BJ (cell line): ENCODE measurements at regions not wholly inside any gene's neighbourhood (a gene's known extent, or its start where the extent isn't known, plus 50 kb on each side); places are given as distances from the start of the nearest gene placed in this dataset.

Experiments
- CTCF ChIA-PET: fragments of 350-600 bp; formaldehyde crosslinking; extraction: SDS; loops from one replicate; lab custom pipeline; 2021; ENCODE audit warnings: antibody characterized with exemption, inconsistent platforms; lab: Yijun Ruan, JAX
- POLR2A ChIA-PET: fragments of 300-600 bp; sonication (Branson Sonifier 250); formaldehyde crosslinking; extraction: SDS; loops from one replicate; lab custom pipeline; 2021; ENCODE audit warnings: antibody characterized with exemption; lab: Charles Lee
- DNase-seq: peaks from one replicate; pipeline ENCODE4 v3.0.0-alpha.2; 2011; ENCODE audit warnings: low read depth
- H3K27me3 ChIP-seq: 2 replicates; pipeline ENCODE4 v1.6.0; 2011; ENCODE audit warnings: low read length; ENCODE audit not compliant: control insufficient read depth, insufficient read depth
- H3K36me3 ChIP-seq: 2 replicates; pipeline ENCODE4 v1.5.1; 2011; ENCODE audit warnings: low read length; ENCODE audit not compliant: control insufficient read depth, insufficient read depth
- H3K4me3 ChIP-seq: 2 replicates; pipeline ENCODE4 v1.5.1; 2011; ENCODE audit warnings: low read depth, mild to moderate bottlenecking, control low read depth, low read length
- TF ChIP-seq, protein P1 (sequence below): IDR thresholded peaks from 2 replicates; pipeline ENCODE4 v1.5.1; 2011; ENCODE audit warnings: low read depth, mild to moderate bottlenecking, control low read depth, inconsistent platforms, low read length, moderate library complexity; ENCODE audit not compliant: insufficient read depth

DNA sequence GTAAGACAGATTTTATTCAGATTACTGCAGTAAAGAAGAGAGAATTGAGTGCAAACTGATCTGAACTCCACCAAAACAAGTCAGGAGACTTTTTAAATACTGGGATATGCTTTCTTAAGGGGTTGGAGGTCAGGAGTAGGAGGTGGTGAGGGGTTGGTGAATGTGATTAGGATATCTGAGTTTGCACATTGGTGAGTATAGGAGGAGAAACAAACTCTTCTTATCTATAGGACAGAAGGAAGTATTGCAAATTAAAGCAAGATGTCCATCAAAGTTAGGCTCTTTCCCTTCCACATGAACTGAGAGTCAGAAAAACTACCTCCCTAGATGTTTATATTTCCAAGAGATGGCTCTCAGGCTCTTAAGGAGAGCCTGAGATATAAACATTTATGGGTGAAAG, 114.6 kb upstream of the HTR1E start:
- no peaks in the 10 kb centered on the region for H3K27me3 ChIP-seq
- ChIA-PET POLR2A (no interaction called here), CTCF (no interaction called here)
- no peaks in the 10 kb centered on the region for H3K36me3 ChIP-seq
- no peak for DNase-seq
- H3K4me3 ChIP-seq, result no peak overlapping the region
- TF ChIP-seq, protein P1, sequence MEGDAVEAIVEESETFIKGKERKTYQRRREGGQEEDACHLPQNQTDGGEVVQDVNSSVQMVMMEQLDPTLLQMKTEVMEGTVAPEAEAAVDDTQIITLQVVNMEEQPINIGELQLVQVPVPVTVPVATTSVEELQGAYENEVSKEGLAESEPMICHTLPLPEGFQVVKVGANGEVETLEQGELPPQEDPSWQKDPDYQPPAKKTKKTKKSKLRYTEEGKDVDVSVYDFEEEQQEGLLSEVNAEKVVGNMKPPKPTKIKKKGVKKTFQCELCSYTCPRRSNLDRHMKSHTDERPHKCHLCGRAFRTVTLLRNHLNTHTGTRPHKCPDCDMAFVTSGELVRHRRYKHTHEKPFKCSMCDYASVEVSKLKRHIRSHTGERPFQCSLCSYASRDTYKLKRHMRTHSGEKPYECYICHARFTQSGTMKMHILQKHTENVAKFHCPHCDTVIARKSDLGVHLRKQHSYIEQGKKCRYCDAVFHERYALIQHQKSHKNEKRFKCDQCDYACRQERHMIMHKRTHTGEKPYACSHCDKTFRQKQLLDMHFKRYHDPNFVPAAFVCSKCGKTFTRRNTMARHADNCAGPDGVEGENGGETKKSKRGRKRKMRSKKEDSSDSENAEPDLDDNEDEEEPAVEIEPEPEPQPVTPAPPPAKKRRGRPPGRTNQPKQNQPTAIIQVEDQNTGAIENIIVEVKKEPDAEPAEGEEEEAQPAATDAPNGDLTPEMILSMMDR, result no peak

DNA sequence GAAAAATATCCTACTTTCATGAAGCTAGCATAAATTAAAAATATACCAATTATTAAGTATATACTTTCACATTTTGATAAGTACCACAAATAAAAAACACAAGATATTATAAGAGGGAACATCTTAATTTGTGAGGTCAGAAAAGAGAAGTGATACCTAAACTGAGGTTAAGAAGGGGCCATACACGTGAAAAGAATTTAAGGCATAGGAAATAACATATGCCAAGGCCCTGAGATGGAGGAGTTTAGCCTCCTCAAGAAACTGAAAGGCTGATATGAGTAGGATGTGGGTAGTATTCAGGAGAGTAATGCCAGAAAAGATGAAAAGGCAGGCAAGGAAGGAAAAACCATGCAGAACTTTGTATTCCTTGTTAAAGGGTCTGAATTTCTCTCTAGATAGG, 116.6 kb upstream of the HTR1E start:
- no peaks in the 10 kb centered on the region for H3K36me3 ChIP-seq
- DNase-seq, result no peak
- POLR2A ChIA-PET, result no interaction called here
- no peak overlapping the region for H3K4me3 ChIP-seq
- CTCF ChIA-PET, result interaction anchor here (1.5 kb wide), 1 partner anchor 36 kb away, joined by 4 read pairs; no protein-coding TSS in a partner anchor
- no peaks in the 10 kb centered on the region for H3K27me3 ChIP-seq
- TF ChIP-seq, protein P1, result no peak

DNA sequence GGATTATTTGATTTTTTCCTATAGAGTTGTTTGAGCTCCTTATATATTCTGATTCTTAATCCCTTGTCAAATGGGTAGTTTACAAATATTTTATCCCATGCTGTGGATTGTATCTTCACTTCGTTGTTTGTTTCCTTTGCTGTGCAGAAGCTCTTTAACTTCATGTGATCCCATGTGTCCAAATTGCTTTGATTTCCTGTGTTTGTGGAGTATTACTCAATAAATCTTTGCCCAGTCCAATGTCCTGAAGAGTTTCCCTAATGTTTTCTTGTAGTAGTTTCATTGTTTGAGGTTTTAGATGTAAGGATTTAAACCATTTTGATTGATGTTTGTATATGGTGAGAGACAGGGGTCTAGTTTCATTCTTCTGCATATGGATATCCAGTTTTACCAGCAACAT, 143.7 kb upstream of the HTR1E start:
- Histone ChIP-seq H3K36me3 (no peaks in the 10 kb centered on the region), H3K27me3 (no peaks in the 10 kb centered on the region), H3K4me3 (no peak overlapping the region)
- CTCF ChIA-PET, result no interaction called here
- DNase-seq, result no peak
- POLR2A ChIA-PET, result no interaction called here
- TF ChIP-seq, protein P1, result no peak

DNA sequence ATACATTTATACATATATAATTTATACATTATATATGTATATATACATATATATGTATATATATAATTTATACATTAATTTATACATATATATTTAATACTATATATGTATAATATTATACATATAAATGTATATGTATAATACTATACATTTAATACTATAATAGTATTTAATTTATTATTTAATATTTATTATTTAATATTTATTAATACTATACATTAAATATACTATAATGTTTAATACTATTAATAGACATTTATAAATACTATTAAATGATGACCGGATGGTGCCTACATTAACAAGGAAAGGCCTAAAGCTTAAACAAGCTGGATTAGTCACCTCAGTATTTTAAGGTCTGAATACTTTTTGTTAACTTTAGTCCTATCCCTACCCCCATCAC, 145.9 kb upstream of the HTR1E start:
- H3K36me3 ChIP-seq, result no peaks in the 10 kb centered on the region
- ChIA-PET POLR2A (no interaction called here), CTCF (interaction anchor here (1.1 kb wide), 1 partner anchor 11 kb away, joined by 3 read pairs; no protein-coding TSS in a partner anchor)
- DNase-seq, result no peak
- H3K4me3 ChIP-seq, result no peak overlapping the region
- TF ChIP-seq, protein P1, result no peak
- no peaks in the 10 kb centered on the region for H3K27me3 ChIP-seq

DNA sequence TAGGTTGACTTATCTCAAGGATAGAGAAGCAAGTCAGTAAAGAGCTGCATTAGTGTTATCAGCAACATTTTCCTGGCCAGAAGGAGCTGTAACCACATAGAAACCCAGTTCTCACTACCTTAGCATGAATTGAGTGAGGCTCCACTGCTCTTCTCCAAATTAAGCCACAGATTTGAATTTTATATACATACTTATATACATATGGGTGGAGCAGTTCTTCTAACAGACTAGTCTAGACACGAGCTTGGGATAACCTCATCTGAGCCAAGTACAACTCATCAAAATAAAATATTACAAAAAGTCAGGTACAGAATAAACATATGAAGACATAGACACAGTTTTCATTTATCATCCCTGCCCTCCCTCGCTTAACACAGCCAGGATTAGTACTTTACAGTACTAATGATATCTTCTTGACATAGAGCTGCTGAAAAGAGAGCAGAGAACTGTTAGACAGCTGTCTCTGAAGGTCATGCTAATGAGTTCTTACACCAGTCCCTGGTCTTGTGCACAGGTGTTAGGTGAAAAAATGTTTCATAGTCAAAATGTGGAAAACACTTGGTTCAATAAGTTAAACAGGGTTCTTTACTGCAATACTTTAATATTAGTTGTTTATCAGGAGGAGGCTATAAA, 147.4 kb upstream of the HTR1E start:
- H3K27me3 ChIP-seq, result no peaks in the 10 kb centered on the region
- H3K4me3 ChIP-seq, result no peak overlapping the region
- H3K36me3 ChIP-seq, result no peaks in the 10 kb centered on the region
- DNase-seq, result no peak
- TF ChIP-seq, protein P1, result no peak
- CTCF ChIA-PET, result no interaction called here
- POLR2A ChIA-PET, result no interaction called here
